PFSK-1 (cell line): ENCODE measurements at regions not wholly inside any gene's neighbourhood (a gene's known extent, or its start where the extent isn't known, plus 50 kb on each side); places are given as distances from the start of the nearest gene placed in this dataset.
A peak's percentile ranks its signal among the peaks of the same experiment; 100 is the strongest.

Experiments
- FOXP2 ChIP-seq: optimal IDR thresholded peaks from 2 replicates; pipeline ENCODE3; 2011; ENCODE audit warnings: borderline replicate concordance, control low read depth, inconsistent platforms; ENCODE audit not compliant: insufficient read depth; ENCODE audit errors: extremely low read length, extremely low read depth
- POLR2AphosphoS5 ChIP-seq: IDR thresholded peaks from 2 replicates; pipeline ENCODE4 v1.6.1; 2012; ENCODE audit warnings: low read depth, mild to moderate bottlenecking, control low read depth, low read length, moderate library complexity
- REST ChIP-seq, 2 experiments: IDR thresholded peaks; 2 replicates each; pipeline versions ENCODE4 v1.6.1 to v1.8.0; 2011 to 2012; ENCODE audit warnings: low read depth in 2 of 2, low read length in 2 of 2, control low read depth in 1 of 2, inconsistent platforms in 1 of 2, mild to moderate bottlenecking in 1 of 2, moderate library complexity in 1 of 2; ENCODE audit not compliant: insufficient read depth in 1 of 2
- SIN3A ChIP-seq: IDR thresholded peaks from 2 replicates; pipeline ENCODE4 v1.6.1; 2012; ENCODE audit warnings: mild to moderate bottlenecking, low read length, moderate library complexity, borderline replicate concordance; ENCODE audit not compliant: insufficient read depth
- TAF1 ChIP-seq: IDR thresholded peaks from 2 replicates; pipeline ENCODE4 v1.6.1; 2012; ENCODE audit warnings: low read length, control low read depth, borderline replicate concordance; ENCODE audit not compliant: insufficient read depth

GRCh38 chr15:99453637-99454030 lies 112.2 kb upstream of the MEF2A start:
- no peak for TF ChIP-seq FOXP2

- TF ChIP-seq FOXP2 (no peak), REST (IDR thresholded peaks at IDR 0.05; ENCODE audit: insufficient read depth in 1 of 2, low read depth in 2 of 2, low read length in 2 of 2) (no peak), SIN3A (no peak), POLR2AphosphoS5 (no peak), TAF1 (no peak)
Measured at GRCh38 chr15:99454107-99454809, 111.5 kb upstream of the MEF2A start.

- TF ChIP-seq FOXP2 (peak; percentile 70), REST (IDR thresholded peaks at IDR 0.05; ENCODE audit: insufficient read depth in 1 of 2, low read depth in 2 of 2, low read length in 2 of 2) (peak in 1 of 2 experiments; percentile 55; a peak in 1 of 4 replicates), POLR2AphosphoS5 (no peak)
Measured at GRCh38 chr15:99454941-99455788, 110.6 kb upstream of the MEF2A start.

GRCh38 chr15:99455789-99456160 lies 110.0 kb upstream of the MEF2A start:
- TF ChIP-seq REST (IDR thresholded peaks at IDR 0.05; ENCODE audit: insufficient read depth in 1 of 2, low read depth in 2 of 2, low read length in 2 of 2): no peak
- TF ChIP-seq POLR2AphosphoS5: no peak
- no peak for TF ChIP-seq TAF1
- no peak for TF ChIP-seq SIN3A
- no peak for TF ChIP-seq FOXP2

- TF ChIP-seq POLR2AphosphoS5: no peak
- TF ChIP-seq SIN3A: no peak
- no peak for TF ChIP-seq FOXP2
- TF ChIP-seq REST (IDR thresholded peaks at IDR 0.05; ENCODE audit: insufficient read depth in 1 of 2, low read depth in 2 of 2, low read length in 2 of 2): no peak
- no peak for TF ChIP-seq TAF1
Measured at GRCh38 chr15:99464137-99464536, 101.6 kb upstream of the MEF2A start.
